Endothelial cell of umbilical vein (primary cell): ENCODE measurements at regions not wholly inside any gene's neighbourhood (a gene's known extent, or its start where the extent isn't known, plus 50 kb on each side); places are given as distances from the start of the nearest gene placed in this dataset.

Experiments used
- BruUV-seq: library from RNA; stranded (reverse); fragments of 400-500 nt; replicated peaks from 2 replicates; lab custom pipeline; 2021; lab: Mats Ljungman, UMichigan
- CTCF ChIA-PET: fragments of 300-600, 350-600 bp; sonication (Branson Sonifier 250); formaldehyde crosslinking; loops from one replicate; lab custom pipeline; 2021; ENCODE audit warnings: antibody characterized with exemption, inconsistent platforms; lab: Charles Lee
- POLR2A ChIA-PET: fragments of 300-600, 350-600 bp; sonication (Branson Sonifier 250); formaldehyde crosslinking; loops from one replicate; lab custom pipeline; 2021; ENCODE audit warnings: antibody characterized with exemption, inconsistent platforms; lab: Charles Lee
- DNase-seq: peaks from one replicate; pipeline ENCODE4 v3.0.0-alpha.2; 2011; ENCODE audit warnings: low read depth, low spot score
- FAIRE-seq: peaks from 2 replicates; lab custom pipeline; 2011; peaks lifted over from hg19 to GRCh38; lab: Jason Lieb, UNC
- H2AFZ ChIP-seq: 2 replicates; pipeline ENCODE4 v1.6.0; 2012; ENCODE audit warnings: low read depth, low read length, control low read depth, inconsistent platforms
- H3K27ac ChIP-seq: 2 replicates; pipeline ENCODE4 v1.5.1; 2011; ENCODE audit warnings: low read depth, mild to moderate bottlenecking, control low read depth, low read length, moderate library complexity; ENCODE audit not compliant: insufficient read depth
- H3K27me3 ChIP-seq, 2 experiments: 2 replicates each; pipeline versions ENCODE4 v1.6.0 to v1.6.1; 2011; ENCODE audit warnings: low read length in 2 of 2, mixed read lengths in 1 of 2; ENCODE audit not compliant: control insufficient read depth in 2 of 2, insufficient read depth in 2 of 2
- H3K36me3 ChIP-seq, 2 experiments: 2 replicates in 1 of 2; 3 replicates in 1 of 2; pipeline ENCODE4 v1.5.1; 2011; ENCODE audit warnings: low read length in 2 of 2, mild to moderate bottlenecking in 1 of 2, moderate library complexity in 1 of 2; ENCODE audit not compliant: control insufficient read depth in 2 of 2, insufficient read depth in 2 of 2; ENCODE audit errors: extremely low read depth in 1 of 2
- H3K4me1 ChIP-seq: 3 replicates; pipeline ENCODE4 v1.5.1; 2011; ENCODE audit warnings: mild to moderate bottlenecking, low read length; ENCODE audit not compliant: control insufficient read depth, insufficient read depth; ENCODE audit errors: extremely low read depth
- H3K4me2 ChIP-seq: 2 replicates; pipeline ENCODE4 v1.6.1; 2011; ENCODE audit warnings: low read length, control low read depth, mixed read lengths; ENCODE audit not compliant: insufficient read depth
- H3K4me3 ChIP-seq, 3 experiments: fragments of 200-600 bp in 1 of 3; sonication (generic), shearing (Covaris generic) in 1 of 3; replicated peaks in 1 of 3; 2 replicates each; pipeline ENCODE4 v1.5.1; 2011 to 2016; ENCODE audit warnings: control low read depth in 3 of 3, low read length in 3 of 3, mild to moderate bottlenecking in 2 of 3, inconsistent platforms in 1 of 3, low read depth in 1 of 3, moderate library complexity in 1 of 3; ENCODE audit not compliant: insufficient read depth in 1 of 3
- H3K79me2 ChIP-seq: 2 replicates; pipeline ENCODE4 v1.6.0; 2012; ENCODE audit warnings: low read length, inconsistent platforms; ENCODE audit not compliant: control insufficient read depth, insufficient read depth
- H3K9ac ChIP-seq: replicated peaks from 2 replicates; pipeline ENCODE3; 2011; ENCODE audit warnings: low read length, control low read depth; ENCODE audit not compliant: insufficient read depth; ENCODE audit errors: extremely low read depth
- H3K9me1 ChIP-seq: replicated peaks from 3 replicates; pipeline ENCODE4 v1.6.0; 2011; ENCODE audit warnings: mild to moderate bottlenecking, low read length; ENCODE audit not compliant: control insufficient read depth, insufficient read depth; ENCODE audit errors: extremely low read depth
- H3K9me3 ChIP-seq: replicated peaks from 2 replicates; pipeline ENCODE4 v1.5.1; 2012; ENCODE audit warnings: low read length, inconsistent platforms; ENCODE audit not compliant: control insufficient read depth, insufficient read depth
- H4K20me1 ChIP-seq: replicated peaks from 2 replicates; pipeline ENCODE3; 2011; ENCODE audit warnings: mild to moderate bottlenecking, low read length; ENCODE audit not compliant: control insufficient read depth, insufficient read depth; ENCODE audit errors: extremely low read depth
- EZH2 ChIP-seq: IDR thresholded peaks from 2 replicates; pipeline ENCODE4 v1.6.1; 2012; ENCODE audit warnings: borderline replicate concordance, low read depth, mild to moderate bottlenecking, moderate library complexity, low read length, inconsistent platforms; ENCODE audit not compliant: severe bottlenecking
- FOS ChIP-seq: IDR thresholded peaks from 2 replicates; pipeline ENCODE4 v1.6.1; 2011; ENCODE audit warnings: mild to moderate bottlenecking, low read length, moderate library complexity, borderline replicate concordance; ENCODE audit not compliant: insufficient read depth
- GATA2 ChIP-seq: IDR thresholded peaks from 2 replicates; pipeline ENCODE4 v1.7.0; 2011; ENCODE audit warnings: low read depth, mild to moderate bottlenecking, moderate library complexity, mixed read lengths, low read length; ENCODE audit not compliant: insufficient read length, insufficient read depth
- JUN ChIP-seq: IDR thresholded peaks from 2 replicates; pipeline ENCODE4 v1.6.1; 2011; ENCODE audit warnings: borderline replicate concordance, low read depth; ENCODE audit not compliant: insufficient read length, insufficient read depth
- MYC ChIP-seq: IDR thresholded peaks from one replicate; pipeline ENCODE4 v1.6.1; 2011; ENCODE audit warnings: mild to moderate bottlenecking, low read depth, low read length
- POLR2A ChIP-seq: IDR thresholded peaks from 2 replicates; pipeline ENCODE4 v1.6.1; 2012; ENCODE audit warnings: low read depth, mild to moderate bottlenecking, control low read depth, low read length
- POLR2AphosphoS5 ChIP-seq: IDR thresholded peaks from 2 replicates; pipeline ENCODE4 v1.6.1; 2012; ENCODE audit warnings: low read depth, mild to moderate bottlenecking, control low read depth, low read length, moderate library complexity; ENCODE audit not compliant: insufficient read depth
- dilution Hi-C: fragments of 300-500 bp; cut with MboI; formaldehyde crosslinking; loops from one replicate; pipeline ENCODE4 v1.15.0; 2019; ENCODE audit warnings: low sequenced_read_pairs; ENCODE audit not compliant: extremely low pct_ligation_motif_present
- intact Hi-C: fragments of 100-400 bp; cut with micrococcal nuclease; formaldehyde crosslinking; loops from one replicate; pipeline ENCODE4 v1.10.0; 2022
- TF ChIP-seq, protein P1 (sequence below): IDR thresholded peaks from 2 replicates; pipeline ENCODE4 v1.6.1; 2011; ENCODE audit not compliant: insufficient read depth, insufficient read length
- TF ChIP-seq, protein P2 (sequence below), 2 donors: IDR thresholded peaks; 1 replicate in 1 of 2; 2 replicates in 1 of 2; pipeline ENCODE4 v1.5.1; 2011; ENCODE audit warnings: low read length in 2 of 2, mild to moderate bottlenecking in 2 of 2, moderate library complexity in 2 of 2, control low read depth in 1 of 2, inconsistent platforms in 1 of 2, low read depth in 1 of 2; ENCODE audit not compliant: insufficient read depth in 1 of 2; ENCODE audit errors: extremely low read depth in 1 of 2

DNA sequence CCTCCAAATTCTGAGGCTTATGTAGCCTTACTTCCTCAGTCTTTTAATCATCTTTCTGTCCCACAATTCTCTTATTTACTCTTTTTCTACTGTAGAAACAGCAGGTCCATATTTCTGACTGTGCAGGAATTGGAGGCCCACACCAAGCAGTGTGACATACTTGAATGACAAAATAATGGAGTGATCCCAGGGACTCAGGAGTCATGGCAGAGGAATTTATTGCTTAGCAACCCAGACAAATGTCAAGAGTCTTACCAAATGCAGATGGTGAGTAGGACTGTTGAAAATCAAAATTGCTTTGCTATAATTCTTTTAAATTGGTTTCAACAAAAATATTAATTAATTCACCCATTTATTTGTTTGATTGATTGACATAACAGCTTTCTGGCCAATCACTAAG, 59.9 kb downstream of the HTR1B start:
- Histone ChIP-seq H3K4me1 (no peaks in the 10 kb centered on the region), H3K9ac (no peak overlapping the region), H3K27ac (no peak overlapping the region), H3K36me3 (no peaks in the 10 kb centered on the region), H3K9me1 (no peaks in the 10 kb centered on the region), H3K9me3 (no peaks in the 10 kb centered on the region), H2AFZ (no peak overlapping the region), H3K79me2 (no peaks in the 10 kb centered on the region), H3K4me2 (no peak overlapping the region), H3K27me3 (no peaks in the 10 kb centered on the region), H4K20me1 (no peaks in the 10 kb centered on the region), H3K4me3 (no peak overlapping the region)
- TF ChIP-seq, protein P1, sequence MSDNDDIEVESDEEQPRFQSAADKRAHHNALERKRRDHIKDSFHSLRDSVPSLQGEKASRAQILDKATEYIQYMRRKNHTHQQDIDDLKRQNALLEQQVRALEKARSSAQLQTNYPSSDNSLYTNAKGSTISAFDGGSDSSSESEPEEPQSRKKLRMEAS: no peak
- TF ChIP-seq JUN (no peak), POLR2A (no peak), FOS (no peak), MYC (no peak), POLR2AphosphoS5 (no peak), GATA2 (no peak), EZH2 (no peak)
- TF ChIP-seq, protein P2, sequence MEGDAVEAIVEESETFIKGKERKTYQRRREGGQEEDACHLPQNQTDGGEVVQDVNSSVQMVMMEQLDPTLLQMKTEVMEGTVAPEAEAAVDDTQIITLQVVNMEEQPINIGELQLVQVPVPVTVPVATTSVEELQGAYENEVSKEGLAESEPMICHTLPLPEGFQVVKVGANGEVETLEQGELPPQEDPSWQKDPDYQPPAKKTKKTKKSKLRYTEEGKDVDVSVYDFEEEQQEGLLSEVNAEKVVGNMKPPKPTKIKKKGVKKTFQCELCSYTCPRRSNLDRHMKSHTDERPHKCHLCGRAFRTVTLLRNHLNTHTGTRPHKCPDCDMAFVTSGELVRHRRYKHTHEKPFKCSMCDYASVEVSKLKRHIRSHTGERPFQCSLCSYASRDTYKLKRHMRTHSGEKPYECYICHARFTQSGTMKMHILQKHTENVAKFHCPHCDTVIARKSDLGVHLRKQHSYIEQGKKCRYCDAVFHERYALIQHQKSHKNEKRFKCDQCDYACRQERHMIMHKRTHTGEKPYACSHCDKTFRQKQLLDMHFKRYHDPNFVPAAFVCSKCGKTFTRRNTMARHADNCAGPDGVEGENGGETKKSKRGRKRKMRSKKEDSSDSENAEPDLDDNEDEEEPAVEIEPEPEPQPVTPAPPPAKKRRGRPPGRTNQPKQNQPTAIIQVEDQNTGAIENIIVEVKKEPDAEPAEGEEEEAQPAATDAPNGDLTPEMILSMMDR (IDR thresholded peaks at IDR 0.05; ENCODE audit: extremely low read depth in 1 of 2, insufficient read depth in 1 of 2, low read depth in 1 of 2, low read length in 2 of 2): no peak
- no peak for FAIRE-seq
- ChIA-PET POLR2A (no interaction called here), CTCF (no interaction called here)
- dilution Hi-C loops (no loop called here), intact Hi-C loops (no loop called here)
- no TSS peak for BruUV-seq
- no peak for DNase-seq
